Ovary (tissue), 3 donors: ENCODE measurements at regions not wholly inside any gene's neighbourhood (a gene's known extent, or its start where the extent isn't known, plus 50 kb on each side); places are given as distances from the start of the nearest gene placed in this dataset.

Experiments used
- EP300 ChIP-seq: sonication (generic); formaldehyde crosslinking; IDR thresholded peaks from one replicate; pipeline ENCODE4 v1.6.1; 2017; ENCODE audit warnings: antibody characterized with exemption
- POLR2A ChIP-seq: fragments of 450-650 bp; IDR thresholded peaks from one replicate; pipeline ENCODE4 v1.6.1; 2017; ENCODE audit warnings: antibody characterized with exemption, mild to moderate bottlenecking, moderate library complexity
- TF ChIP-seq, protein P1 (sequence below), 3 donors: fragments of 450-650 bp in 2 of 3; fragments of 200-600 bp in 1 of 3; IDR thresholded peaks; one replicate each; pipeline versions ENCODE4 v1.5.1 to v1.8.0; 2016 to 2022; ENCODE audit warnings: antibody characterized with exemption in 3 of 3, mild to moderate bottlenecking in 1 of 3
- donor health status: DM: no; HTN: no; CAD: no.

DNA sequence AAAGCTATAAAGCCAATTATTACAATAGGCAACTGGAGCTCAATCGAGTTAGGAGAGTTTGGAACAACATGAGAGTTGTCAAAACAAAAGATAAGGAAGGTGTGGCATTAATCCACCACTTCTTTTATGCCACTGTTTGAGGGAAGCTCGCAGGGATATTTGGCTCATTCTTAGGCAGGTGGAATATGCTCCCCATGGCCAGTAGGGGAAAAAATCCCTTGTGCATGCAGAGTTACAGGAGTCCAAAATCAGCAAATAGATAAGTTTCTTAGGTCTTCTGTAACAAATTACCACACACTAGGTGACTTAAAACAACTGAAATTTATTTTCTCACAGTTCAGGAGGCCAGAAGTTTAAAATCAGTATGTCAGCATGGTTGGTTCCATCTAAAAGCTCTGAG is 135.4 kb upstream of the SYNPR start:
- TF ChIP-seq POLR2A: no peak
- TF ChIP-seq EP300: no peak
- TF ChIP-seq, protein P1, sequence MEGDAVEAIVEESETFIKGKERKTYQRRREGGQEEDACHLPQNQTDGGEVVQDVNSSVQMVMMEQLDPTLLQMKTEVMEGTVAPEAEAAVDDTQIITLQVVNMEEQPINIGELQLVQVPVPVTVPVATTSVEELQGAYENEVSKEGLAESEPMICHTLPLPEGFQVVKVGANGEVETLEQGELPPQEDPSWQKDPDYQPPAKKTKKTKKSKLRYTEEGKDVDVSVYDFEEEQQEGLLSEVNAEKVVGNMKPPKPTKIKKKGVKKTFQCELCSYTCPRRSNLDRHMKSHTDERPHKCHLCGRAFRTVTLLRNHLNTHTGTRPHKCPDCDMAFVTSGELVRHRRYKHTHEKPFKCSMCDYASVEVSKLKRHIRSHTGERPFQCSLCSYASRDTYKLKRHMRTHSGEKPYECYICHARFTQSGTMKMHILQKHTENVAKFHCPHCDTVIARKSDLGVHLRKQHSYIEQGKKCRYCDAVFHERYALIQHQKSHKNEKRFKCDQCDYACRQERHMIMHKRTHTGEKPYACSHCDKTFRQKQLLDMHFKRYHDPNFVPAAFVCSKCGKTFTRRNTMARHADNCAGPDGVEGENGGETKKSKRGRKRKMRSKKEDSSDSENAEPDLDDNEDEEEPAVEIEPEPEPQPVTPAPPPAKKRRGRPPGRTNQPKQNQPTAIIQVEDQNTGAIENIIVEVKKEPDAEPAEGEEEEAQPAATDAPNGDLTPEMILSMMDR (IDR thresholded peaks at IDR 0.05): no peak
